Frontal cortex (tissue), 3 donors: ENCODE measurements at regions not wholly inside any gene's neighbourhood (a gene's known extent, or its start where the extent isn't known, plus 50 kb on each side); places are given as distances from the start of the nearest gene placed in this dataset.
A peak's percentile ranks its signal among the peaks of the same experiment; 100 is the strongest.
"Not testable (repeated sequence)": the region's sequence is repeated elsewhere in the genome, so short reads cannot be mapped to it uniquely, and the experiment has no call there.

Experiments used
- DNase-seq, 2 donors: peaks; one replicate each; pipeline ENCODE4 v3.0.0; 2012; ENCODE audit warnings: low spot score in 2 of 2
- FAIRE-seq: peaks from 2 replicates; lab custom pipeline; 2012; peaks lifted over from hg19 to GRCh38; lab: Jason Lieb, UNC
- donor health status: control.
- donor health status: control.
- donor health status: control.

DNA sequence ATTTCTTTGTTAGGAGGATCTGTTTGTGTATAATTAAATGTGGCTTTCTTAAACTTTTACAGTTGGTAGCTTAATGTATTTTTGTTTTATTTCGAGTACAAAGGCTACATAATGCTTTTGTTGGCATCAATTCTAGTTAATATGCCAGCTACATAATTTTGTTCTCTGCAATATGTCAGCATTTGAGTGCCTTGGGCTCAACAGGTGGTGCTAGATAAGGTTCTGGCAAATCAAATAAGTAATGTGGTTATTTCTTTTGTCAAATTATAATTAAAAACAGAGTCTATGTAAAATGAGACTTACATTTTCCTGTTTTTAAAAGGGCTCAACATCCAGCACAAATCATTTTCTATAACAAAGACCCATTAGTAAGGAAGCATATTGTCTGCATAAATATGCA is 410.6 kb upstream of the NR5A2 start:
- DNase-seq (no peak), FAIRE-seq (no peak)

DNA sequence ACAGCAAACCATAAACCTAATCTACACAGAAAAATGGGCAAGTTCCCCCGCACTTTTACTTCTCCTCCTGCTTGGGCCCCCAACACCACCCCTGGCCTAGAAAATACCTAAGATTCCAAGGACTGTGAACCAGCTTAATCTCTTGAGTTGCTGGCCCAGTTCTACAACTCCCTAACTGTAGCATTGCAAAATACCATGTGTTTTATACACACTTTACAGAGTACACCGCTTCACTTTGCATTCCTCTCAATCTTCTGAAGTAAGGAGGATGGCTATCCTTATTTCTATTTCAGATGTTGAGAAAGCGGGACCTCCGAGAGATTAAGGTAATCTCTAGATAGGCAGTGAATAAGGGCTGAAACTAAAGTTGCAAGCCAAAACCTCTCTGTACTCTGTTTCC is 408.3 kb upstream of the NR5A2 start:
- FAIRE-seq (no peak), DNase-seq (no peak)

DNA sequence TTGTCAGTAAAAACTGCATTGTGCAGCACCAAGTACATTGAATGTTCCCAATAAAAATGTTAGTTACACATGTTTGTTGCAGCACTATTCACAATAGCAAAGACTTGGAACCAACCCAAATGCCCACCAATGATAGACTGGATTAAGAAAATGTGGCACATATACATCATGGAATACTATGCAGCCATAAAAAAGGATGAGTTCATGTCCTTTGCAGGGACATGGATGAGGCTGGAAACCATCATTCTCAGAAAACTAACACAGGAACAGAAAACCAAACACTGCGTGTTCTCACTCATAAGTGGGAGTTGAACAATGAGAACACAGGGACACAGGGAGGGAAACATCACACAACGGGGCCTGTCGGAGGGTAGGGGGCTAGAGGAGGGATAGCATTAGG is 401.3 kb upstream of the NR5A2 start:
- not testable (repeated sequence) for DNase-seq, FAIRE-seq

DNA sequence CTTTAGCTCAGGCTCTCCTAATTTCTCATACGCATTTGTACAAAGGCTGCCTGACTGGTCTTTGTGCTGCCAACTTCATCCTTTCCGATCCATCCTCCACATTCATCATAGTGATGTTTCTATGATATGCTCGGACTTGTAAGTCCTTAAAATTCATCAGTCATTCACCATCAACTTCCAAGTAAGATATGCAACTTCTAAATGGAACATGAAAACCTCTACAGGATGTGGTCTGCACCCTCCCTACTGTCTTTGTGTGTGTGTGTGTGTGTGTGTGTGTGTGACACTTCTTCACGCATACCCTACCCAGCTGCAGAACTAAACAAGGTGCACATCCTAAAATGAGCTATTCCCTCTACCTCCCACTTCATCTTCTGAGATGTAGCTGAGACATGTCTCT is 397.9 kb upstream of the NR5A2 start:
- FAIRE-seq: no peak
- no peak for DNase-seq

DNA sequence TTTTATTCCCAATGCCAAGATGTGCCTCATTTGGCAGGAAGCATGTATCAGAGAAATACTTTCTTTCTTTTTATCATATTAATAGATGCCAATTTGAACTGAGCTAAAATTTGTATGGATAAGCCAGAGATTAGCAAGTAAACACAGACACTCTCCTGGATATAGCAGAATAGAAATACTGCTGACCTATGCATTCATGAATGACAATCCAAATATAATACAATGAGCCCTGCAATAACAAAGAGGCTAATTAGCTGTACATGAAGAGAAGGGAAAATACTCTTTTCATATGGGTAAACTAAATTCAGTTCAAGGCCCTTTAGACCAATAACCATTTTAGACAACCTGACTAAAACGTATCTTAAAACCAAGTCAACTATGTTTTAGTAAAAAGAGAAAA is 388.1 kb upstream of the NR5A2 start:
- DNase-seq (no peak), FAIRE-seq (no peak)

DNA sequence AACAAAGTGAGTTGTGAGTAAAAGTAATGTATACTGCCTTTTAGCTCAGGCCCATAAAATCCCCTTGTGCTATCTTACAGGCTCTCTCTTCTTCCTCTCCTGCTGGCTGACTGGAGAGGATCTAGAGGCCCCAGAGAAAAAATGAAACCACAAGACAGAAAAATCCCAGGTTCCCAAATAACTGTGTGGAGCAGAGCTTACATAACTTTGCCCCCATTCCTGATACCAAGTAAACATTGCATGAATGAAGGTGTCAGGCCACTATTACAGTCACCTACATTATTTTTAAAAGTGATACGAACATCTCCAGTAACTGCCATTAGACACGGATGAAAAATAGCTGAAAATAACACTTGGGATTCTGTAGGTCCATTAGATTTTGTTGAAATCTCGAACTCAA is 386.0 kb upstream of the NR5A2 start:
- FAIRE-seq: no peak
- no peak for DNase-seq

DNA sequence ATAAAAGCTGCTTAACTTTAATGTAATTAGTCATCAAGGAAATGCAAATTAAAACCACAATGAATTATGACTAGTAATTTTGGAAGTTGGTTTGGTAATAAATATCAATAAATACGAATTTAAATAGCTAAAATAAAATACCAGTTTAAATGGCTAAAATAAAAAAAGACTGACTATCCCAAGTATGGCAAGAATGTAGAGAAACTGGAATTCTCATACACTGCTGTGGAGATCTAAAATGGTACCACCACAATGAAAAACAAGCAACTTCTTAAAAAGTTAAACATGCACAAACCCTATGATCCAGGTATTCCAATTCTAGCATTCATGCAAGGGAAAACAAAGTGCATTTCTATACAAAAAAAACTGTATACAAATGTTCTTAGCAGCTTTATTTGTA is 382.6 kb upstream of the NR5A2 start:
- FAIRE-seq (no peak), DNase-seq (no peak)

DNA sequence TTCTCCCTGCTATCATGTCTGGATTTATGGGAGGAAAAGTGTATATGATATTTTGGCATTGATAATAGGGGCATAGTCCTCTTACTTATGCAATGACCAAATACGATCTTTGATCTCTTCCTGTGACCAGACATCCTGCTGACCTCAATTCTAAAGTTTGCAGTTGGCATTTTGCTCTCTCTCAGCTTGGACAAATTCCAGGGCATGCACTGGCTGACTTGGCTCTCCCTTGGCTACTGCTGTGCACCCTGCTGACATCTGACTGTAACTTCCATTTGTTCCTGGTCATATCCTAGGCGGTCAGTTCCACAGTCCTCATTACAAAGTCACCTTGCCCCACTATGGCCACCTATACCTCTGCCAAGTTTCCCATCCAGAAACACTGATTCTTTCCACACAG is 380.7 kb upstream of the NR5A2 start:
- FAIRE-seq: no peak
- DNase-seq: no peak

DNA sequence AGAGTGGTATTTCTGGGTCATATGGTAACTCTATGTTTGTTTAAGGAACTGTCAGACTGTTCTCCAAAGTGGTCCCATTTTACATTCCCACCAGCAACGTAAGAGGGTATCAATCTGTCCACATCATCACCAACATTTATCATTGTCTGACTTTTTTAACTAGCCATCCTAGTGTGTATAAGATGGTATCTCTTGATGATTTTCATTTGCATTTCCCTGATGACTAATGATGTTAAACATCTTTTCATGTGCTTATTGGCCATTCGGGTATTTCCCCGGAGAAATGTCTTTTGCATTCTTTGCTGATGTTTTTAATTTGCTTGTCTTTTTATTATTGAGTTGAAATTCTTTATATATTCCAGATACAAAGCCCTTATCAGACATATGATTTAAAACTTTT is 370.1 kb upstream of the NR5A2 start:
- no peak for DNase-seq
- no peak for FAIRE-seq

DNA sequence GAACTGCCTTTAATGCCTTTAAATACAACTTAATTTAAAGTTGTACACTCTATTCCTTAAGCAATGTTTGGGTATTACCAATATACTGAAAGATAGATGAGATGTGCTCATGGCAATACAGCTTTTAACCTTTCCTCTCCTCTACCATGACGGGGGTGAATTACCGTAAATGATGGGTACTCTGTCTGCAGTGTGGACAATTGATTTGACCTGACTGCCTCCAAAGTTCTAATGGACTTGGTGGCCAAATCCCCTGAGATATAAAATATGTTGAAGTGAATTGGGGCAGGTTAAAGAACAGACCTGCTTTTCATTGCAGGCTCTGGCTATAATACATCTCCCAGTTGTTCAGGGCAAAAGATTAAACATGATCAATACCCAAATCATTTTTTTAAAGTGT is 367.4 kb upstream of the NR5A2 start:
- DNase-seq (no peak), FAIRE-seq (no peak)

DNA sequence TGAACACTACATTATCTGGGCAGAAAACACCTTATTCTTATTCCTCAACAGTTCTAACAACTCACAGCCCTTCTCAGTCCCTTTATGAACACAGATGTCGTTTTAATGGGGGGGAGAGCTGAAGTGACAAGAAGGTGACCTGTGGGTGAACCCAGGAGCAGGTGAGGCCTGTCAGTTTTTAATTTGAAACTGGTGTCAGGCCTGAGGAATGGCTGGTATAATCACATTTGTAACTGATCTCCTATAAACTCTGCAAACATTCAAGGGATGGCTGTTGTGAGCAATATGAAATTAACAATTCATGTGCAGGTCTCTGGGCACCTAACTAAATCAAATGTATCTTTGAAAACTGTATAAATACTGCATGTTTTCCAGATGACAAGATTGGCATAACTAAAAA is 362.1 kb upstream of the NR5A2 start:
- FAIRE-seq (no peak), DNase-seq (no peak)

DNA sequence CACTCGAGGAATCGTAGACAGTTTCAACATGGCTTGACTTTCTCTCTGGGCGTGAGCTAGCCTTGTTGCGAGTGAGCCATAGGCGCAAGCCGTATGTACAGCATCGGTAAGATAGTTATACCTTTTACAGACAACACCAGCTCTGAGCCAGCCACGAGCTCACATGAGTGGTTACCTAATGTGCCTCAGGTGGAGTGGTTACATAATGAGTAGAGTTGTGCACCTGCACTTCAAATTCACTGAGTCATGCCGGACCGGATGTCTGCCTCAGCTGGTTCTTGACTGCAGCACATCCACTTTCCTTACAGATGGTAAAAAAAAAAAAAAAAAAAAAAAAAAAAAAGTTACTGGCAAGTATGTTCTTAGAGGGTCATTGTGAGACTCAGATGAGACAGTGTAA is 360.4 kb upstream of the NR5A2 start:
- FAIRE-seq: no peak
- DNase-seq: no peak

DNA sequence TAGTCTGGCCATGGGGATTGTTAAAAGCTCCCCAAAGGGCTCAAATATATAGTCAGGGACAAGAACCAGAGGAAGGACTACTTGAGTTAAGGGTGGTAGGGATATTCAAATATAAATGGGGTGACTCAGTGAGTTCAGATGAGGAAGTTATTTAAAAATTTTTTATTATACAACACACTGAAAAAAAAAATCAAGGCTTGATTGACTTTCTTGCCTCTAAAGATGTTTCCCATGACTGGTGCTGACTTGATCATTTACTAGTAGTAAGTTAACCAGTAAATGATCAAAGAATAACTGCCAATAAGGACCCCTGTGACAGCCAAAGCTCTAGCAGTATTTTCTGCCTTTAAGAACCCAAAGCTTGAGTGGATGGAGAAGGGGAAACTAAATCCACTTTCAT is 357.6 kb upstream of the NR5A2 start:
- no peak for FAIRE-seq
- no peak for DNase-seq

DNA sequence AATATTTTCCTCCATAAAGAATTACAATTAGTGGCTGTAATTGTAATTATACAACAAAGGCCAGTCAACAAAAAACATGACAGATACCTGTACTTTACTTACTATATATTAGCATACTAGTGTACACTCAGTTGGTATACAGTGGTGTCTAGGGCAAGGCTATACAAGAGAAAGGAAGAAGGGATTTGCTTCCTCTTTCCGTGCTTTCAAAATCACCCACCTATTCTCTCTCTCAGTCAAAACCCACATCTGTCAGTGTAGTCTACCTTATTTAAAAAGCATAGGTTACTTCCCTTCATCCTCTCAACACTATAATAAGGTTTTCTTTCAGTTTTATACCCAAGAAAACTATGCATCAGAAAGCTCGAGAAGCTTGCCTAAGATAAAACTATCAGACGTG is 355.8 kb upstream of the NR5A2 start:
- no peak for FAIRE-seq
- DNase-seq: no peak

DNA sequence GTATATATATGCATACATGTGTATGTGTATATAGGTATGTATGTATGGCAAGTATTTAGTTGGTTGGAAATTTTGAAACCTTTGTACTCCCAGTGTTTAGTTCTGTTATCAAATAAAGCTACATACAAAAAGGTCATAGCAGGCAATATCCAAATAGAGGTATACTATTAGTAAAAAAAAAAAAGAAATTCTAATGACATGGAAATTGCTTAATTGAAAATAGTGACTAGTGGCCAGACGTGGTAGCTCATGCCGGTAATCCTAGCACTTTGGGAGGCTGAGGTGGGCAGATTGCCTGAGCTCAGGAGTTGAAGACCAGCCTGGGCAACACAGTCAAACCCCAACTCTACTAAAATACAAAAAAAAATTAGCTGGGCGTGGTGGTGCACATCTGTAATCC is 351.6 kb upstream of the NR5A2 start:
- FAIRE-seq (no peak), DNase-seq (no peak)

DNA sequence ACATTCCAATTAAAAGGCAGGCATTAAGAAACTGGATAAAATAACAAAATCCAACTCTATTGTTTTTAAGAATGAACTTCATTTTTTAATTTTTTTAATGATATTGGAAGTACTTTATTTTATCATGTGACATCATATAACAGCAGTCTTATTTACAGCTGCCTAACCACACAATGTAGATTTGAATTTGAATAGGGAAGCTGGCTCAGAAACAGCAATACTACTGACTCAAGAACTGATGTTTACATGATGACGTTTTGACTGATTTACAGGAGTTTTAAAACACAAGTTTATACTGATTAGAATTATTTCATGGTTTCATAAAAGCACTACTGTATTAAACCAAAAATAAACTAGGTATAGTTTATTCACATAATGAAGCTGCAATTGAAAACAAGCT is 348.7 kb upstream of the NR5A2 start:
- FAIRE-seq: no peak
- DNase-seq: no peak

DNA sequence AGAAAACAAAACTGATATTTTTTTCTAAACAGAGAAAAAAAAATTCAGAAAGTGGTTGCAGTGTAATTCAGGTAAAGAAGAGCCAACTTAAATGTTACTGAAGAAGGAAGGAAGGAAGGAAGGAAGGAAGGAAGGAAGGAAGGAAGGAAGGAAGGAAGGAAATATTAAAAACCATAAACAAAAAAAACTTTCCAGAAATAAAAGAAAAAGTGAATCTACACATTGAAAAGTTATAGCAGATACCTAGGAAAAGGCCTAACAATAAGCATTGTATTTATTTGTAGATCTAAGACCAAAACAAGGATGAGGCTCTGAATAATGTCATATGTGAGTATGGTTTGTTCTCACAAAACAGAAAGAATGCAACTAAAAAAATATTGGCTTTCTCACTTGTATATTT is 345.4 kb upstream of the NR5A2 start:
- FAIRE-seq: no peak

DNA sequence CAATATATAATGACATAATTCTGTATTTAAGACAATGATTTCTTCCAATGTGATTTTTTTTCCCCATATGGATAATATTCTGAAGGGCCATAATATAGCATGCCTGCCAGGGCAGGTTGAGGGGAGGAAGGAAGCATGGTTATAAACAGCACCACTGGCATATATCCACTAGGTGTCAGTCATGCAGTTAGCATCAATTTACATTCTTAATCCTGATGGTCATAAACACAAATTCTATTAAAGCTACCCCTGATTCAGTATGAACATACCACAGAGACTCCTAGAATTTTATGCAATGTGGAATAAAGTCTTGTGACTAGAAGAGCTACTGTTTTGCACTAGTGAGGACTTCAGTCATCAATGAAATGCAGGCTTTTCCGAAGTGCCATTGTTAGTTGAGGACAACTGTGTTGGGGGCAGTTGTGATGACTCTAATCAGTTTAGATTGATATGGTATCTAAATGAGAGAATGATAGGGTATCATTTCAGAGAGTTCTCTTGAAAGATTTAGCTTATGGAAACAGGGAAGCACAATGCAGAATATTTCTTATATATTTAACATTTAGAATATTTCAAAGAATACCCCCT is 342.7 kb upstream of the NR5A2 start:
- DNase-seq (peak; percentile 4 to 20), FAIRE-seq (no peak)

More for the DNA sequence above, 345.4 kb upstream of the NR5A2 start:
- DNase-seq: no peak

DNA sequence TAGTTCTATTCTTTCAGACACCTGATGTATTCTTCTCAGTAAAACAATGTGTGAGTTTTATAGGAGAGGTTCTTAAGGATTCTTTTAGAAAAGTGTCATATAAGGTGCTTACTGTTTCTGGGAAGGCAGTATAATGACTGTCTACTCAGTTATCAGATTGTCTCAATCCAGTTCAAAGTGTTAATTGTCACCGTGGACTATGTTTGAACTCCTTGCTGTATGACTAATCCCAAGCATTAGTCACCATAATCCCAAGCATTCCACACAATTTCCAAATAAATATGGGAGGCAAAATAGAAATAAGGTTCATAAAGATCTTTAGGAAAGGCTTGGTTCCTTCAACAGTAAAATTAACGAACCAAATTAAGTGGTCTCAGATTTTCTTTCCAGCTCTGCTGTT is 342.1 kb upstream of the NR5A2 start:
- FAIRE-seq (no peak), DNase-seq (no peak)

DNA sequence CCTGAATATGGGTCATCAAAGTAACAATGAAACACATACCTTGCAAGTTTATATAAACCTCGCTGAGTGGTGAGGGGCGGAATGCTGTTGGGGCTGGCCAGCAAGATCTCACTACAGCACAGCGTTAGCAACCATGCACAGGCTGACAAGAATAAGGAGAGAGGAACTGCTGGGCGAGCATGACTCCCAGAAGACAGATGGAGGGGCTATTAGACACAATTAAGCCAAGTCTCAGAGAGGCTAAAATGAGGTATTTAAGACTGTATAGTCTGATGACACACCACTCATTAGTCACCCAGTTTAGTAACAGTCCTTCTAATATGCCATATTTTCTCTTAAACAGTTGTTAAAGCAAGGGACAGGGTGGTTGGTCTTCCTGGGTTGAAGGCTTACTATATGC is 340.2 kb upstream of the NR5A2 start:
- FAIRE-seq: no peak
- no peak for DNase-seq

DNA sequence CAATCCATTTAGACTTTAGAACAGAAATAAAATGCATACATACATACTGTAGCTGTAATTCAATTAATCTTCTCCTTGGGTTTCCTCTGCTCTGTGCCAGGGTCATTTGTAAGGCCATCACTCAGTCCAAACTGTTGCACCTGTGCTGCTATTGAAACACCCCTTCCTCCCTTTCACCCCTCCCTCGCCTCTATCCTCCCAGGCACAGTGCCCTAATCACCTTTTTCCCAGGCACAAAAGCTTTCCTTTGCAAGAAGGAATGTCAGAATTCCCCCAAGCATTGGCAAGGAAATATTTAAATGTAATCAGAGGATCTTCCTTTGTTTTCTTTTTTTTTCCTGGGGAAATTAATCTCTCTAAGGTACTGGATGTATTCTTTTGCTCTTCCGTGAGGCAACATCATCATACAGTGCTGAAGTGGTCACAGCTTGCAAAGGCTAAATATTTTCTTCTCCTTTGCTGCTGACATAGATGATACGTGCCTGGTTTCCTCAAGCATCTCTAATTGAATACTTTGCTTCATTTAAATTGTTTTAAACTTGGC is 339.3 kb upstream of the NR5A2 start:
- FAIRE-seq (no peak), DNase-seq (no peak)

DNA sequence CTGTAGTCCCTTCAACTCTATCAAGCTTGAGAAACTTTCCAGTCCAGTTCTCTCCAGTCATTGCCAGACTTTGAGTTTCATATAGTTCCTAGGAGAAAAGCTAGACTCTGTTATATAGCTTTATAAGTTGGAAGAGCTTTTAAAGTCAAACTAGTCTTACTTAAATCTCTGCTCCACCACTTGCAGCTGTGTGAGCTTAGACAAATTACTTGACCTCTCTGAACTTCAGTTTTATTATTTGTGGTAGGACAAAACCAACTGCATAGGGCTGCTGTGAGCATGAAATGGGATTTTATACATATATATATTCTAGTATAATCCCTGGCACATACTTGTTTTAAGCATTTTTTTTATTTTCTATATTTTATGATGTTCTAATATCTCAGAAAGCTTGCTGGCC is 338.7 kb upstream of the NR5A2 start:
- DNase-seq (no peak), FAIRE-seq (no peak)

DNA sequence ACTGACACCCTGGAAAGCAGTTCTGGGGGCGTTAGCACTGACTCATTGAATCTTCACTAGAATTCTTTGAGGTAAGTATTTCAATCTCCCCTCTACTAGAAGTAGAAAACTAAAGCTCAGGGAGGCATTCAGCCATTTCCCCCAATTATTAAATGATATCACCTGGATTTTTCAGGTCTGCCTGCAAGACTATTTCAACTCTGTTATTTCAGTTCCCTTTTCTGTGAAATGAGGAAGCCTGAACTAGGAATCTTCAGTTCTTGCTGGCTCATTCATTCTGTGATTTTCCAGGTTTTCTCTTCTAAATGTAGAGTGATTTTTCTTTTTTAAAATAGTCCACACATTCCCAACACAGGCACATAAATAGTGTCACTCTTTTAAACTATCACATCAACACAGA is 337.0 kb upstream of the NR5A2 start:
- DNase-seq (no peak), FAIRE-seq (no peak)
